ENCODE measurements at regions not wholly inside any gene's neighbourhood (a gene's known extent, or its start where the extent isn't known, plus 50 kb on each side); places are given as distances from the start of the nearest gene placed in this dataset.

DNA sequence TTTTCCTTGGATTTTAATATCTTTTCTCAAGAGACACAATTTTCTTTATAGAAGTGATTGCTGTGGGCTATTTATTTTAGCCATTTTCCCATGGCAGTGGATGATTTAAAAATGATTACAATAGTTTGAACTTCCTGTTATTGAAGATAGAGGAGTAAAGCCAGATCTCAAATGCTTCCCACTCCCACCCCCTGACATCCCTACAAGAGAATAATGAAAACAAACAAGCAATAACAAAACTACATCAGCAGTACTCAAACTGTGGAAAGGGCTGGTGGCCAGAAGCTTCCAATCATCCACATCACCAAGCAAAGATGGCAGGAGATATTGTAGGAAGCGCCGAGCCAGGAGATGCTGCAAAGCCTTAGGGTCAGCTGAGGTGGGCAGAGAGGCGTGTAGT, 831.1 kb upstream of the NR2F2 start:
- TF ChIP-seq, protein P1, sequence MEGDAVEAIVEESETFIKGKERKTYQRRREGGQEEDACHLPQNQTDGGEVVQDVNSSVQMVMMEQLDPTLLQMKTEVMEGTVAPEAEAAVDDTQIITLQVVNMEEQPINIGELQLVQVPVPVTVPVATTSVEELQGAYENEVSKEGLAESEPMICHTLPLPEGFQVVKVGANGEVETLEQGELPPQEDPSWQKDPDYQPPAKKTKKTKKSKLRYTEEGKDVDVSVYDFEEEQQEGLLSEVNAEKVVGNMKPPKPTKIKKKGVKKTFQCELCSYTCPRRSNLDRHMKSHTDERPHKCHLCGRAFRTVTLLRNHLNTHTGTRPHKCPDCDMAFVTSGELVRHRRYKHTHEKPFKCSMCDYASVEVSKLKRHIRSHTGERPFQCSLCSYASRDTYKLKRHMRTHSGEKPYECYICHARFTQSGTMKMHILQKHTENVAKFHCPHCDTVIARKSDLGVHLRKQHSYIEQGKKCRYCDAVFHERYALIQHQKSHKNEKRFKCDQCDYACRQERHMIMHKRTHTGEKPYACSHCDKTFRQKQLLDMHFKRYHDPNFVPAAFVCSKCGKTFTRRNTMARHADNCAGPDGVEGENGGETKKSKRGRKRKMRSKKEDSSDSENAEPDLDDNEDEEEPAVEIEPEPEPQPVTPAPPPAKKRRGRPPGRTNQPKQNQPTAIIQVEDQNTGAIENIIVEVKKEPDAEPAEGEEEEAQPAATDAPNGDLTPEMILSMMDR (IDR thresholded peaks at IDR 0.05), result no peak
- TF ChIP-seq ZFX (IDR thresholded peaks at IDR 0.05; ENCODE audit: borderline replicate concordance), result no peak

Data from 22Rv1 (cell line).